ENCODE measurements at regions not wholly inside any gene's neighbourhood (a gene's known extent, or its start where the extent isn't known, plus 50 kb on each side); places are given as distances from the start of the nearest gene placed in this dataset.

GRCh38 chr7:41779918-41780317, 77.0 kb upstream of the INHBA start:
- no peaks in the 10 kb centered on the region for H3K27me3 ChIP-seq (ENCODE audit: control insufficient read depth, insufficient read depth, low read length)
- no peak overlapping the region for H3K4me3 ChIP-seq (ENCODE audit: insufficient read depth, low read depth, low read length)
- no peaks in the 10 kb centered on the region for H3K36me3 ChIP-seq (replicated peaks; ENCODE audit: control insufficient read depth, insufficient read depth, low read length)
- DNase-seq = no peak

GRCh38 chr7:41777894-41778596, 75.2 kb upstream of the INHBA start:
- Histone ChIP-seq H3K4me3 (ENCODE audit: insufficient read depth, low read depth, low read length) (no peak overlapping the region), H3K36me3 (replicated peaks; ENCODE audit: control insufficient read depth, insufficient read depth, low read length) (no peaks in the 10 kb centered on the region), H3K27me3 (ENCODE audit: control insufficient read depth, insufficient read depth, low read length) (no peaks in the 10 kb centered on the region)
- DNase-seq = no peak

DNA sequence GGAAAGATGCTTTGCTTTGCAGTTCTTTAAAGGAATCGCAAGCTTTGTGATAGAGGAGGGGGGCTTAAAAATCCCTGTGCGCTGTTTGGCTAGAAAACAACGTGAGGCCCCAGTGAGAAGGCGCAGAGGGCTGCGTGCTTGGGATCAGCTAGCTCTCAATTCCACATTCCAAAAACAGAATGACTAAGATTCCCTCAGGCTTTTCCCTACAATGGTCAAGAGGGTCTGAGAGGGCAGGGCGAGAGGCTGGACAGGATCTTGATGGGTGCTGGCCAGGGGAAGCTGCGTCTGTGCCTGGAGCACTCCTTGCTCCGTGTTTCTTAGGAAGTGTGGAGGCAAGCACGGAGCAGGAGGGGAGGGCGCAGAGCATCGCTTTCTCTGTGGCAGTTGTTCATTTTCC, 72.1 kb upstream of the INHBA start:
- Histone ChIP-seq H3K4me3 (ENCODE audit: insufficient read depth, low read depth, low read length) (no peak overlapping the region), H3K27me3 (ENCODE audit: control insufficient read depth, insufficient read depth, low read length) (no peaks in the 10 kb centered on the region), H3K36me3 (replicated peaks; ENCODE audit: control insufficient read depth, insufficient read depth, low read length) (no peaks in the 10 kb centered on the region)
- DNase-seq = no peak

DNA sequence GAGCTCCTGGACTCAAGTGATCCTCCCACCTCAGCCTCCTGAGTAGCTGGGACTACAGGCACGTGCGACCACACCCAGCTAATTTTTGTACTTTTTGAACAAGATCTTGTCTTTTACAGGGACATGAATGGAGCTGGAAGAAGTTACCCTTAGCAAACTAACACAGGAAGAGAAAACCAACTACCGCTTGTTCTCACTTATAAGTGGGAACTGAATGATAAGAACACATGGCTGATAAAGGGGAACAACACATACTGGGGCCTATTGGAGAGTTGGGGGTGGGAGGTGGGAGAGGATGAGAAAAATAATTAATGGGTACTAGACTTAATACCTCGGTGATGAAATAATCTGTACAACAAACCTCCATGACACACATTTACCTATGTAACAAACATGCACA, 70.9 kb upstream of the INHBA start:
- H3K4me3 ChIP-seq (ENCODE audit: insufficient read depth, low read depth, low read length) = no peak overlapping the region
- H3K36me3 ChIP-seq (replicated peaks; ENCODE audit: control insufficient read depth, insufficient read depth, low read length) = no peaks in the 10 kb centered on the region
- no peaks in the 10 kb centered on the region for H3K27me3 ChIP-seq (ENCODE audit: control insufficient read depth, insufficient read depth, low read length)
- no peak for DNase-seq

GRCh38 chr7:41771717-41772116, 68.8 kb upstream of the INHBA start:
- Histone ChIP-seq H3K4me3 (ENCODE audit: insufficient read depth, low read depth, low read length) (no peak overlapping the region), H3K27me3 (ENCODE audit: control insufficient read depth, insufficient read depth, low read length) (no peaks in the 10 kb centered on the region), H3K36me3 (replicated peaks; ENCODE audit: control insufficient read depth, insufficient read depth, low read length) (no peaks in the 10 kb centered on the region)
- peak; percentile 40 for DNase-seq

DNA sequence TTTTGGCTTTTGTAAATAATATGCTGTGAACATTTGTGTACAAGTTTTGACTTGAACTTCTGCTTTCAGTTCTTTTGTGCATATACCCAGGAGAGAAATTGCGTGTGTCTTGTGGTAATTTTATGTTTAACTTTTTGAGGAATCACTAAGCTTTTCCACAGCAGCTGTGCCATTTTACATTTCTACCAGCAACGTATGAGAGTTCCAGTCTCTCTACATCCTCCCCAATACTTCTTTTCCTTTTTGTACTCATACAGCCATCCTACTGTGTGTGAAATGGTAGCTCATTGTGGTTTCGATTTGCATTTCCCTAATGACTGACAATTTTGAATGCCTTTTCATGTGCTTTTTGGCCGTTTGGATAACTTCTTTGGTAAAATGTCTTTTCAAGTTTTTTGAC, 66.3 kb upstream of the INHBA start:
- H3K4me3 ChIP-seq (ENCODE audit: insufficient read depth, low read depth, low read length) = no peak overlapping the region
- H3K27me3 ChIP-seq (ENCODE audit: control insufficient read depth, insufficient read depth, low read length) = no peaks in the 10 kb centered on the region
- no peak for DNase-seq
- H3K36me3 ChIP-seq (replicated peaks; ENCODE audit: control insufficient read depth, insufficient read depth, low read length) = no peaks in the 10 kb centered on the region

GRCh38 chr7:41763626-41764025, 60.7 kb upstream of the INHBA start:
- H3K36me3 ChIP-seq (replicated peaks; ENCODE audit: control insufficient read depth, insufficient read depth, low read length) = no peaks in the 10 kb centered on the region
- no peaks in the 10 kb centered on the region for H3K27me3 ChIP-seq (ENCODE audit: control insufficient read depth, insufficient read depth, low read length)
- DNase-seq = no peak
- H3K4me3 ChIP-seq (ENCODE audit: insufficient read depth, low read depth, low read length) = no peak overlapping the region

DNA sequence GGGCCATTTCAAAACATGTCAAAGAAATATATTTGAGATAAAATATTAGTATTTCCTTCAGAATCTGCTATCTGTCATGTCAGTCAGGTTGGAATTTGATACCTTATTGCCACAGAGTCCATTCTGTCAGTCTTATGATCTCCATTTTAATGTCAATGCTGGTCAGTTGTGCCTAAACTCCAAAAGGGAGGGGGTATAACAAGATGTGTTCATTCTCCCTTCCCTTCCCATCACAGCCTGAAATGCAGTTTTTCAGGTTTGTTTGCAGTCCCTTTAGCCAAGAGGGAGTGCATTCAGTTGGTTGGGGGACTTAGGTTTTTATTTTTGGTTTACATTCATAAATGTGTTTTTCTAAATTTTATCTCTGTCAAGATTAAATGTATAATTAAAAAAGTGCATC, 59.8 kb upstream of the INHBA start:
- no peaks in the 10 kb centered on the region for H3K27me3 ChIP-seq (ENCODE audit: control insufficient read depth, insufficient read depth, low read length)
- no peak for DNase-seq
- no peaks in the 10 kb centered on the region for H3K36me3 ChIP-seq (replicated peaks; ENCODE audit: control insufficient read depth, insufficient read depth, low read length)
- no peak overlapping the region for H3K4me3 ChIP-seq (ENCODE audit: insufficient read depth, low read depth, low read length)

DNA sequence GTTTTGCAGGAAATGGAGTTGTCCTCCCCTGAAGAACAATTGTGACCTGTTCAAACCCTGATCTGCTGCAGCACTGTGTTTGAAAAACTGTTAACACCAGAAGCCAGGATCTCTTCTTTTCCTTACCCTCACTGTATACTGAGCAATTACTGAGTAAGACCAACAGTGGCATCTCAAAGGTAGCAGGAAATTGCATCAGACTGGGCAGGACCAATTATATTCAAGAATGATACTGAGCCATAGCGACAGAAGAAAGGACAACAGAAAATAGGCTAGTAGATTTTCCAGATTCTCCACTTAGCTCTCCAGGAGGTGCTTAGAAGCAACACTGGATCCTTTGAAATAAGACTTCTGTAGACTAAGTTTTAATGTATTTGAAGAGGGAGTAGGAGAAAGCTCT, 57.4 kb upstream of the INHBA start:
- no peaks in the 10 kb centered on the region for H3K27me3 ChIP-seq (ENCODE audit: control insufficient read depth, insufficient read depth, low read length)
- H3K36me3 ChIP-seq (replicated peaks; ENCODE audit: control insufficient read depth, insufficient read depth, low read length) = no peaks in the 10 kb centered on the region
- H3K4me3 ChIP-seq (ENCODE audit: insufficient read depth, low read depth, low read length) = no peak overlapping the region
- DNase-seq = no peak

GRCh38 chr7:41758321-41758720, 55.4 kb upstream of the INHBA start:
- H3K36me3 ChIP-seq (replicated peaks; ENCODE audit: control insufficient read depth, insufficient read depth, low read length) = no peaks in the 10 kb centered on the region
- H3K4me3 ChIP-seq (ENCODE audit: insufficient read depth, low read depth, low read length) = no peak overlapping the region
- H3K27me3 ChIP-seq (ENCODE audit: control insufficient read depth, insufficient read depth, low read length) = no peaks in the 10 kb centered on the region
- no peak for DNase-seq

- Histone ChIP-seq H3K36me3 (replicated peaks; ENCODE audit: control insufficient read depth, insufficient read depth, low read length) (no peaks in the 10 kb centered on the region), H3K4me3 (ENCODE audit: insufficient read depth, low read depth, low read length) (no peak overlapping the region), H3K27me3 (ENCODE audit: control insufficient read depth, insufficient read depth, low read length) (no peaks in the 10 kb centered on the region)
- DNase-seq = no peak
Measured at GRCh38 chr7:41756650-41757182, 53.8 kb upstream of the INHBA start.

DNA sequence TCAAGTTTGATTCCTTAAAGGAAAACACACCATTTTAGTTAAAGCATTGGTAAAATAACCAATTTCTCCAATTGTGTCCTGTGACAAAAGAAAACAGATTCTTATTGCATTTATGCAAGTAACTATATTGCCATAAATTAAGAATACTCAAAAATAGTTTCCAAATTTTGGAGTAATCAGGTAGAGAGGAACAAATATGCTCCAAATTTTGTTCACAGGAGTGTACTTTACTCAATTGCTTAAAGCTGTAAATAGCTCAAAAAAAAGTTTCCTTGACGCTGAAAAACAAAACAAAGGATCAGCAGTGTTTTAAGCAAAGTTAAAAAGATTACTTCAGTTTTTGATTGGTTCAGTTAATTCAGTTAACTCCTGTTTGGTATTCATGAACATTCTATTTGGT, 52.2 kb upstream of the INHBA start:
- Histone ChIP-seq H3K36me3 (replicated peaks; ENCODE audit: control insufficient read depth, insufficient read depth, low read length) (no peaks in the 10 kb centered on the region), H3K4me3 (ENCODE audit: insufficient read depth, low read depth, low read length) (no peak overlapping the region), H3K27me3 (ENCODE audit: control insufficient read depth, insufficient read depth, low read length) (no peaks in the 10 kb centered on the region)
- no peak for DNase-seq

GRCh38 chr7:41754046-41754445, 51.2 kb upstream of the INHBA start:
- Histone ChIP-seq H3K4me3 (ENCODE audit: insufficient read depth, low read depth, low read length) (no peak overlapping the region), H3K27me3 (ENCODE audit: control insufficient read depth, insufficient read depth, low read length) (no peaks in the 10 kb centered on the region), H3K36me3 (replicated peaks; ENCODE audit: control insufficient read depth, insufficient read depth, low read length) (no peaks in the 10 kb centered on the region)
- DNase-seq = no peak
